LNCaP clone FGC (cell line): ENCODE measurements at regions not wholly inside any gene's neighbourhood (a gene's known extent, or its start where the extent isn't known, plus 50 kb on each side); places are given as distances from the start of the nearest gene placed in this dataset.
A peak's percentile ranks its signal among the peaks of the same experiment; 100 is the strongest.

Source experiments
- DNase-seq: peaks from one replicate; pipeline ENCODE4 v3.0.0-alpha.2; 2011; ENCODE audit warnings: low read depth
- H3K4me3 ChIP-seq: 2 replicates; pipeline ENCODE4 v1.5.1; 2011; ENCODE audit warnings: mild to moderate bottlenecking, low read depth, low read length, control low read depth
- TF ChIP-seq, protein P1 (sequence below): IDR thresholded peaks from 2 replicates; pipeline ENCODE4 v1.5.1; 2012; ENCODE audit warnings: mild to moderate bottlenecking; ENCODE audit not compliant: control insufficient read depth, insufficient read depth; ENCODE audit errors: extremely low read depth

DNA sequence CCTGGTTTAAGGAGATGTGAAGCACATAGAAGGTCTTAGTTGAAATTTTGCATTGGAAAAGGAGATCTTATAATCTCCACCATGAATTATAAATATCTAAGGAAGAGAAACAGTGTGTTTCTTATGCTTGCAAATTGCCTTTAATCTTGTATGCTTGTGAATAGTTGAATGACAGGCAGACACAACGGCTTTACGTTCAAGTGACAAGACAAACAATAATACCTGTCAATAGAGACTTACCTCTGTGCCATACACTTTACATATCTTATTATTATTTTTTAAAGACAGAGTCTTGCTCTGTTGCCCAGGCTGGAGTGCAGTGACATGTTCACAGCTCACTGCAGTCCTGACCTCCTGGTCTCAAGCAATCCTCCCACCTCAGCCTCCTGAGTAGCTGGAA is 113.7 kb downstream of the QPCT start:
- DNase-seq: no peak
- no peak overlapping the region for H3K4me3 ChIP-seq
- TF ChIP-seq, protein P1, sequence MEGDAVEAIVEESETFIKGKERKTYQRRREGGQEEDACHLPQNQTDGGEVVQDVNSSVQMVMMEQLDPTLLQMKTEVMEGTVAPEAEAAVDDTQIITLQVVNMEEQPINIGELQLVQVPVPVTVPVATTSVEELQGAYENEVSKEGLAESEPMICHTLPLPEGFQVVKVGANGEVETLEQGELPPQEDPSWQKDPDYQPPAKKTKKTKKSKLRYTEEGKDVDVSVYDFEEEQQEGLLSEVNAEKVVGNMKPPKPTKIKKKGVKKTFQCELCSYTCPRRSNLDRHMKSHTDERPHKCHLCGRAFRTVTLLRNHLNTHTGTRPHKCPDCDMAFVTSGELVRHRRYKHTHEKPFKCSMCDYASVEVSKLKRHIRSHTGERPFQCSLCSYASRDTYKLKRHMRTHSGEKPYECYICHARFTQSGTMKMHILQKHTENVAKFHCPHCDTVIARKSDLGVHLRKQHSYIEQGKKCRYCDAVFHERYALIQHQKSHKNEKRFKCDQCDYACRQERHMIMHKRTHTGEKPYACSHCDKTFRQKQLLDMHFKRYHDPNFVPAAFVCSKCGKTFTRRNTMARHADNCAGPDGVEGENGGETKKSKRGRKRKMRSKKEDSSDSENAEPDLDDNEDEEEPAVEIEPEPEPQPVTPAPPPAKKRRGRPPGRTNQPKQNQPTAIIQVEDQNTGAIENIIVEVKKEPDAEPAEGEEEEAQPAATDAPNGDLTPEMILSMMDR: no peak

DNA sequence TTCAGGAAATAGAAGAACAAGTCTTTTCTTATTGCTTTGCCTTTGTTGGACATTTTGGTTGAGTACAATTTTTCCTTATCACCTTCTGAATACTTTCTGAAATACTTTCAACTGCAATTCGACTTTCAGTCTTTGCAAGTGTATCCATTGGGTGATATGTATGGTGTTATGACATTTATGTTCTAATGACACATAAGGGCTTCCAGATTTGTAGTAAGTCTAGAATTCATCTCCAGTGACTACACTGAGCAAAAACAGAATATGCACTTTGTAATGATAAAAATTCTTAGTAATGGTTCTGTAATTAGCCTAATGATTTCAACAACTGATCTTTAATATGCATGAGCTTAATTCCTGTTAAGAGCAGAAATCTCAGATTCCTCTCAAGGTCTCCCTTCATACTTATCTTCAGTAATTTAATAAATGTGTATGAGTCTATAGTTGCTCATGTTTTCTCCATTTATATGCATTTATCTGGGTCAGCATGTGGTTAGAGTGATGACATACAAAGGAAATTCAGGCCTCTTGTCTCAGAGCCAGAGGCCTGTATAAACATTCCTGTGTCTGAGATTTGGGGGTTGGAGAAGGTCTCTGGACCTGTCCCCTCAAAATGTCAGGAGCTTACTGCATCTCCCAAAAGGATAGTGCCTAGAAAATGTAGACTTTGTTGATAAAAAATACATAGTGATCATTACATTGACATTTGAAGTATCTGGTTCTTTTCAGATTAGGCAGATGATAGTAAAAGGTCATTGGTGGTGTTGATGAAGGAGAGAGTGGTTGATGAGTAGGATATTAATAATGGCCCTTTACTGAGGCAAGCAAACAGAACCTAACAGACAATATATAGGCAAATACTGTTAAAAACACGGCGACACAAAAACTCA is 114.9 kb downstream of the QPCT start:
- no peak overlapping the region for H3K4me3 ChIP-seq
- DNase-seq: no peak
- TF ChIP-seq, protein P1: no peak

DNA sequence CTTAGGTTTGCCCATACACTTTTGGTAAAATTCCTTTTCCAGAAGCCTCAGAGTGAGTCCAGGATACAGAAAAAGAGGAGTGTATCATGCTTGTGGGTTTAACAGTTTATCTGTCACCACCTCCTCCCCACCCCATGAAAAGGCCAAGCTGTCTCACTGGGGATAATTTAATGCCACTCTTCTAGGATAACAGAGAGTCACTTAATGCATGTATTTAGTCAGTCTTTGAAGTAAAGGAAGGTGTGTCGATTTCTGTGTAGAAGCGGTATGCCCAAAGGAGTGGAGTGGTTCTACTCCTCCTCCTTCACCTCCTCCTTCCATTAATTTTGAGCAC is 116.4 kb downstream of the QPCT start:
- no peak for DNase-seq
- TF ChIP-seq, protein P1: no peak

DNA sequence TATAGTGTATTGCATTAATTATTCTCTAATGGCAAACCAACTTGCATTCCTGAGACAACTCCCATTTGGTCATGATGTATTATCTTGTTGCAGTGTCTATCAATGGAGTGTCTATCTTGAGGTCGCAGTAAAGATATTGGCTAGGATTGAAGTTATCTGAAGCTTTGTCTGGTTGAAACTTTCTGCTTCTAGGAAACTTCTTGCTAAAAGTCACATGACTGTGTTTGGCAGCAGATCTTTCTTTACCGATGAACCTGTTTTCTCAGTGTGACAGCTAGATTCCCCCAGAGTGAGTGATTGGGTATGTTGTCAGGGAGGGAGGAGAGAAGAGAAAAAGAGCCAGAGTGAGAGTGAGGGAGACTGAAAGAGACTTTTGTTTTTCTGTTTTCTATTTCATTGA is 119.6 kb downstream of the QPCT start:
- TF ChIP-seq, protein P1: no peak
- peak; percentile 21 for DNase-seq
- H3K4me3 ChIP-seq: no peak overlapping the region

More for the DNA sequence above, 116.4 kb downstream of the QPCT start:
- H3K4me3 ChIP-seq: no peak overlapping the region

DNA sequence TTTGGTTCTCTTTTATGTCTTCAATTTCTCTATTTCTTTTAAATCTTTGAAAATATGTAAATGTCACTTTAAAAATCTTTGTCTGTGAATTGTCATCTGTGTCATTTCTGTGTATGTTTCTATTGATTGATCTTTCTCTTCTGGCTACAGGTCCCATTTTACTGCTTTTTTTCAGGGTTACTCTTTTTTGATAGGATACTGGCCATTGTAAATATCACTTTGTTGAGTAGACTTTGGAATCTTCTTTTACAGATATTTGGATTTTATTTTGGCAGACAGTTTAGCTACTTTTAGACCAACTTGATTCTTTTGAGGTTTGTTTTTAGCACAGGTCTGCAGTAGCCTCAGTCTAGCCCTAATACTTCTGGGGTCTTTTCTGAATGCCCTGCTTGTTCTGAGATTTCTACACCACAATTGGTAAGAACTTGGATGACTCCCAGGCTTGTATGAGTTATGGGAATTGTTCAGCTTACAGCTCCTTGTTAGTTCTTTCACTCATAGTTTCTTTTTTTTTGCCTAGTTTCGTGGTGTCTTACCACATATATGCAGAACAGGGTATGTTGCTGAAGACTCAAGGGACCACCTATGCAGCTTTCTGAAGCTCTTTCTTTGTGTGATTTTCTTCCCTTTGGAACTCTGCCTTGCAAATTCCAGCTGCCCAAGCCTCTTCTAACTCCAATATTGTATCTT is 122.2 kb downstream of the QPCT start:
- TF ChIP-seq, protein P1: no peak
- DNase-seq: no peak
- H3K4me3 ChIP-seq: no peak overlapping the region

DNA sequence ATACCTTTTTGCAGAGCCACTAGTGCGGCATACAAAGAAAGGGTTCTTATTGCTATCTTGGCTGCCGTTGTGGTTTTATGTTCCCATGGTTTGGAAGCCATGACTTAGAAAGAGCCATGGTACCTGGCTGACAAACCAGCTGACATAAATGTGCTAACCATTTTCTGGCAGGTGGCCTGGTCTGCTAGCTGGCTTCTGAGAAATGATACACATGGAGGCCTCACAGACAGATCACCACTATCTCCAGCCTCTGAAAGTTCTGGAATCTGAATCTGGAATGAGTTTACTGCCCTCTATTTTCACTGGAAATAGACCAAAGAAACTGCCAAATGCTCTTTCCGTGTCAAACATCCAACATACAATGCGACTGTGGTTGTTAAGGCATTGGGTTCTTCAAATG is 123.7 kb downstream of the QPCT start:
- H3K4me3 ChIP-seq: no peak overlapping the region
- DNase-seq: no peak
- TF ChIP-seq, protein P1: no peak
